ENCODE measurements at regions not wholly inside any gene's neighbourhood (a gene's known extent, or its start where the extent isn't known, plus 50 kb on each side); places are given as distances from the start of the nearest gene placed in this dataset.

DNA sequence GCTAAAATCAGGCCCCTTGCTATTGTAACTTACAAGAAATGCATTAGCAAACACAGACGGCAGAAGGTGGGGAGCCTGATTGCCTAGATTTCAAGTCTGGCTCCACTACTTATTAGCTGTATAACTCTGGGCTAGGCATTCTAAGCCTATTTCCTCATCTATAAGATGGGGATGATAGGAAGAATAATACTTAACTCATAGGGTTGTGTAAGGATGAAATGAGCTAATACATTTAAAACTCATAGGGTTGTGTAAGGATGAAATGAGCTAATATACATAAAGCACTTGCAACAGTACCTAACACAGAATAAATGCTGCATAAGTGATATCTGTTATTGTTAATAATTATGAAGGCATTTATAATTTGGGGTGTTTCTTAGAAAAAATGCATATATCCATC is 60.1 kb upstream of the DIO2 start:
- TF ChIP-seq, protein P1, sequence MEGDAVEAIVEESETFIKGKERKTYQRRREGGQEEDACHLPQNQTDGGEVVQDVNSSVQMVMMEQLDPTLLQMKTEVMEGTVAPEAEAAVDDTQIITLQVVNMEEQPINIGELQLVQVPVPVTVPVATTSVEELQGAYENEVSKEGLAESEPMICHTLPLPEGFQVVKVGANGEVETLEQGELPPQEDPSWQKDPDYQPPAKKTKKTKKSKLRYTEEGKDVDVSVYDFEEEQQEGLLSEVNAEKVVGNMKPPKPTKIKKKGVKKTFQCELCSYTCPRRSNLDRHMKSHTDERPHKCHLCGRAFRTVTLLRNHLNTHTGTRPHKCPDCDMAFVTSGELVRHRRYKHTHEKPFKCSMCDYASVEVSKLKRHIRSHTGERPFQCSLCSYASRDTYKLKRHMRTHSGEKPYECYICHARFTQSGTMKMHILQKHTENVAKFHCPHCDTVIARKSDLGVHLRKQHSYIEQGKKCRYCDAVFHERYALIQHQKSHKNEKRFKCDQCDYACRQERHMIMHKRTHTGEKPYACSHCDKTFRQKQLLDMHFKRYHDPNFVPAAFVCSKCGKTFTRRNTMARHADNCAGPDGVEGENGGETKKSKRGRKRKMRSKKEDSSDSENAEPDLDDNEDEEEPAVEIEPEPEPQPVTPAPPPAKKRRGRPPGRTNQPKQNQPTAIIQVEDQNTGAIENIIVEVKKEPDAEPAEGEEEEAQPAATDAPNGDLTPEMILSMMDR (IDR thresholded peaks at IDR 0.05), result no peak
- no peak for TF ChIP-seq POLR2A (IDR thresholded peaks at IDR 0.05)
